KMS-11 (cell line): ENCODE measurements at regions not wholly inside any gene's neighbourhood (a gene's known extent, or its start where the extent isn't known, plus 50 kb on each side); places are given as distances from the start of the nearest gene placed in this dataset.

Experiments used
- H2AFZ ChIP-seq: fragments of 200-600 bp; sonication (generic); 2 replicates; pipeline ENCODE4 v1.6.1; 2016; ENCODE audit warnings: antibody characterized with exemption, mixed run types, low read depth
- H3K27ac ChIP-seq: fragments of 200-600 bp; sonication (generic); 2 replicates; pipeline ENCODE4 v1.6.1; 2016; ENCODE audit warnings: mild to moderate bottlenecking, mixed run types
- H3K27me3 ChIP-seq: fragments of 200-600 bp; sonication (generic); 2 replicates; pipeline ENCODE4 v1.6.1; 2017; ENCODE audit warnings: mild to moderate bottlenecking, low read depth, mixed run types, moderate library complexity; ENCODE audit not compliant: insufficient read depth
- H3K36me3 ChIP-seq: fragments of 200-600 bp; sonication (generic); 2 replicates; pipeline ENCODE4 v1.6.1; 2017; ENCODE audit warnings: mild to moderate bottlenecking, mixed run types; ENCODE audit not compliant: insufficient read depth
- H3K4me1 ChIP-seq: fragments of 200-600 bp; sonication (generic); 2 replicates; pipeline ENCODE4 v1.6.1; 2016; ENCODE audit warnings: mild to moderate bottlenecking, low read depth, mixed run types; ENCODE audit not compliant: poor library complexity, severe bottlenecking
- H3K4me2 ChIP-seq: fragments of 200-600 bp; sonication (generic); 2 replicates; pipeline ENCODE4 v1.7.0; 2016; ENCODE audit warnings: mild to moderate bottlenecking, mixed run types
- H3K4me3 ChIP-seq: fragments of 200-600 bp; sonication (generic); IDR thresholded peaks from 2 replicates; pipeline ENCODE4 v1.6.1; 2017; ENCODE audit warnings: low read depth, low read length, mixed read lengths; ENCODE audit not compliant: insufficient read depth
- H3K79me2 ChIP-seq: fragments of 200-600 bp; sonication (generic); 2 replicates; pipeline ENCODE4 v1.6.1; 2016; ENCODE audit warnings: low read depth, mixed run types; ENCODE audit not compliant: insufficient read depth
- H3K9ac ChIP-seq: fragments of 200-600 bp; sonication (generic); 2 replicates; pipeline ENCODE4 v1.6.1; 2016; ENCODE audit warnings: mild to moderate bottlenecking, mixed run types
- H4K20me1 ChIP-seq: fragments of 200-600 bp; sonication (generic); 2 replicates; pipeline ENCODE4 v1.6.1; 2016; ENCODE audit warnings: mild to moderate bottlenecking, mixed run types; ENCODE audit not compliant: insufficient read depth
- TF ChIP-seq, protein P1 (sequence below): fragments of 200-600 bp; sonication (generic); conservative IDR thresholded peaks from 2 replicates; pipeline ENCODE4 v1.6.1; 2017; ENCODE audit warnings: low read depth, mild to moderate bottlenecking, antibody characterized with exemption, low read length, moderate library complexity, mixed read lengths

GRCh38 chr10:118106426-118106825 is 59.7 kb upstream of the RAB11FIP2 start:
- Histone ChIP-seq H3K36me3 (no peaks in the 10 kb centered on the region), H3K4me2 (no peak overlapping the region), H3K4me3 (no peak overlapping the region), H3K79me2 (no peaks in the 10 kb centered on the region), H3K27ac (no peak overlapping the region), H2AFZ (no peak overlapping the region), H4K20me1 (no peaks in the 10 kb centered on the region), H3K27me3 (no peaks in the 10 kb centered on the region), H3K9ac (no peak overlapping the region), H3K4me1 (no peaks in the 10 kb centered on the region)
- TF ChIP-seq, protein P1, sequence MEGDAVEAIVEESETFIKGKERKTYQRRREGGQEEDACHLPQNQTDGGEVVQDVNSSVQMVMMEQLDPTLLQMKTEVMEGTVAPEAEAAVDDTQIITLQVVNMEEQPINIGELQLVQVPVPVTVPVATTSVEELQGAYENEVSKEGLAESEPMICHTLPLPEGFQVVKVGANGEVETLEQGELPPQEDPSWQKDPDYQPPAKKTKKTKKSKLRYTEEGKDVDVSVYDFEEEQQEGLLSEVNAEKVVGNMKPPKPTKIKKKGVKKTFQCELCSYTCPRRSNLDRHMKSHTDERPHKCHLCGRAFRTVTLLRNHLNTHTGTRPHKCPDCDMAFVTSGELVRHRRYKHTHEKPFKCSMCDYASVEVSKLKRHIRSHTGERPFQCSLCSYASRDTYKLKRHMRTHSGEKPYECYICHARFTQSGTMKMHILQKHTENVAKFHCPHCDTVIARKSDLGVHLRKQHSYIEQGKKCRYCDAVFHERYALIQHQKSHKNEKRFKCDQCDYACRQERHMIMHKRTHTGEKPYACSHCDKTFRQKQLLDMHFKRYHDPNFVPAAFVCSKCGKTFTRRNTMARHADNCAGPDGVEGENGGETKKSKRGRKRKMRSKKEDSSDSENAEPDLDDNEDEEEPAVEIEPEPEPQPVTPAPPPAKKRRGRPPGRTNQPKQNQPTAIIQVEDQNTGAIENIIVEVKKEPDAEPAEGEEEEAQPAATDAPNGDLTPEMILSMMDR: peak; percentile 31; the same call in 1 of the 2 replicates

DNA sequence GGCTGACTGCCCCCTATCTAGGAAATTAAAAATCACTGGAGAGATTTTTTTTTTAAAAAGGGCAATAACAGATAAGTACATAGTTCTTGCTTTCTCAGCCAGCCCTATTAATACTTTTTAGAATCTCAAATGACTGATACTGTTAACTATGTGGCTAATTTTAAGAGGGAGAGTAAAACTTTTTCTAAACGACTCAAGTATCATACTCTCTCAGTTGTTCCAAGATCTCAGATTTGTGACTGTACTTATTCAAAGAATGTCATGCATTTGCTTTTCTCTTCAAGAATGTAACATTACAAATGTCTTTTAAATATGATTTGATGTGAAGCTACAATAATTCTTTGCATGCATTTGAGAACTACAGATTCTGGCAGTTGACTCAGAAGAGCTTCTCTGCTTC is 55.4 kb upstream of the RAB11FIP2 start:
- H3K4me3 ChIP-seq: no peak overlapping the region
- H3K27ac ChIP-seq: no peak overlapping the region
- no peaks in the 10 kb centered on the region for H3K36me3 ChIP-seq
- H3K4me2 ChIP-seq: no peak overlapping the region
- TF ChIP-seq, protein P1: no peak
- no peaks in the 10 kb centered on the region for H4K20me1 ChIP-seq
- H3K9ac ChIP-seq: no peak overlapping the region
- H2AFZ ChIP-seq: no peak overlapping the region
- no peaks in the 10 kb centered on the region for H3K27me3 ChIP-seq
- H3K4me1 ChIP-seq: no peaks in the 10 kb centered on the region
- no peaks in the 10 kb centered on the region for H3K79me2 ChIP-seq

DNA sequence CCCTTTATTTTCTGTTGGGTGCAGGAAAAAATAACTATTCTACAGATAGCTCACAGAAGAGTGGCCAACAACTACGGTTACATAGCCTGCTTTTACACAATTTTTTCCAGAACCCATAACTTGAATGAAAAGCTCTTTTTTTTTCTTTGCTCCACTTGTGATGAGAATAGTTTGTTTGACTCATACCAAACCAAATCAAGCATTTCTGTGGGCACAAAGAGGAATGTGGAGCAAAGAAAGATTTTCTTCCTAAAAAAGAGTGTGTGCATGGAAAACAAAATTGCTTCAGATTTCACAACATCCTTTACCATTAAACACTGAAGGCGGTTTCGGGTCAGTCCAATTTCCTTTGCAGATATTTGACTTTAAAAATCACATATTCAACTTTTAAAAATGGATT is 54.8 kb upstream of the RAB11FIP2 start:
- H2AFZ ChIP-seq: no peak overlapping the region
- H4K20me1 ChIP-seq: no peaks in the 10 kb centered on the region
- no peak overlapping the region for H3K4me2 ChIP-seq
- H3K9ac ChIP-seq: no peak overlapping the region
- no peaks in the 10 kb centered on the region for H3K36me3 ChIP-seq
- TF ChIP-seq, protein P1: no peak
- H3K4me1 ChIP-seq: no peaks in the 10 kb centered on the region
- H3K27ac ChIP-seq: no peak overlapping the region
- H3K79me2 ChIP-seq: no peaks in the 10 kb centered on the region
- no peak overlapping the region for H3K4me3 ChIP-seq
- no peaks in the 10 kb centered on the region for H3K27me3 ChIP-seq
